Breast epithelium (tissue), 3 donors: ENCODE measurements at regions not wholly inside any gene's neighbourhood (a gene's known extent, or its start where the extent isn't known, plus 50 kb on each side); places are given as distances from the start of the nearest gene placed in this dataset.

ENCODE experiments used
- POLR2A ChIP-seq: fragments of 450-650 bp; IDR thresholded peaks from one replicate; pipeline ENCODE4 v1.6.1; 2016; ENCODE audit warnings: antibody characterized with exemption, mild to moderate bottlenecking, moderate library complexity
- TF ChIP-seq, protein P1 (sequence below), 3 donors: fragments of 450-650 bp; IDR thresholded peaks; one replicate each; pipeline ENCODE4 v1.5.1; 2016 to 2017; ENCODE audit warnings: antibody characterized with exemption in 3 of 3, mild to moderate bottlenecking in 3 of 3, moderate library complexity in 3 of 3

DNA sequence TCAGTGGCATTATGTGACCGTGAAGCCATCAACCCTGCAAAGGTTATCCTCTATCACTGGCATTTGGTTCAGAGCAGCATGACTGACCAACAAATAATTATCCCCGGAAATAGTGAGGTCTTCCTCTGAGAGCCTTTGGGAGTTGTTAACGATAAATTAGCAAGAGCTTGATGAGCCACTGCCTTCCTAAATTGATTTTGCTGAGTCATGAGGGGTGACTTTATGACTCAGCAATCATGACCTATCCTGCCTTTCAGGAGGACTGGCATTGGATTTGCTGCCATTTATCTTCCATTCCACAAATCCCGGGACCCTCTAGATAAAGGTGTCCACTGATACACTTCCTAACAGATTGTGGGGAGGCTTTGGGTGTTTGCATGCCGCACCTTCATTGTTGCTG lies 80.8 kb upstream of the MTNR1B start:
- TF ChIP-seq, protein P1, sequence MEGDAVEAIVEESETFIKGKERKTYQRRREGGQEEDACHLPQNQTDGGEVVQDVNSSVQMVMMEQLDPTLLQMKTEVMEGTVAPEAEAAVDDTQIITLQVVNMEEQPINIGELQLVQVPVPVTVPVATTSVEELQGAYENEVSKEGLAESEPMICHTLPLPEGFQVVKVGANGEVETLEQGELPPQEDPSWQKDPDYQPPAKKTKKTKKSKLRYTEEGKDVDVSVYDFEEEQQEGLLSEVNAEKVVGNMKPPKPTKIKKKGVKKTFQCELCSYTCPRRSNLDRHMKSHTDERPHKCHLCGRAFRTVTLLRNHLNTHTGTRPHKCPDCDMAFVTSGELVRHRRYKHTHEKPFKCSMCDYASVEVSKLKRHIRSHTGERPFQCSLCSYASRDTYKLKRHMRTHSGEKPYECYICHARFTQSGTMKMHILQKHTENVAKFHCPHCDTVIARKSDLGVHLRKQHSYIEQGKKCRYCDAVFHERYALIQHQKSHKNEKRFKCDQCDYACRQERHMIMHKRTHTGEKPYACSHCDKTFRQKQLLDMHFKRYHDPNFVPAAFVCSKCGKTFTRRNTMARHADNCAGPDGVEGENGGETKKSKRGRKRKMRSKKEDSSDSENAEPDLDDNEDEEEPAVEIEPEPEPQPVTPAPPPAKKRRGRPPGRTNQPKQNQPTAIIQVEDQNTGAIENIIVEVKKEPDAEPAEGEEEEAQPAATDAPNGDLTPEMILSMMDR (IDR thresholded peaks at IDR 0.05) = no peak
- TF ChIP-seq POLR2A = no peak
